ENCODE measurements at regions not wholly inside any gene's neighbourhood (a gene's known extent, or its start where the extent isn't known, plus 50 kb on each side); places are given as distances from the start of the nearest gene placed in this dataset.

GRCh38 chr3:130604806-130605205 lies 87.8 kb downstream of the COL6A6 start:
- TF ChIP-seq, protein P1, sequence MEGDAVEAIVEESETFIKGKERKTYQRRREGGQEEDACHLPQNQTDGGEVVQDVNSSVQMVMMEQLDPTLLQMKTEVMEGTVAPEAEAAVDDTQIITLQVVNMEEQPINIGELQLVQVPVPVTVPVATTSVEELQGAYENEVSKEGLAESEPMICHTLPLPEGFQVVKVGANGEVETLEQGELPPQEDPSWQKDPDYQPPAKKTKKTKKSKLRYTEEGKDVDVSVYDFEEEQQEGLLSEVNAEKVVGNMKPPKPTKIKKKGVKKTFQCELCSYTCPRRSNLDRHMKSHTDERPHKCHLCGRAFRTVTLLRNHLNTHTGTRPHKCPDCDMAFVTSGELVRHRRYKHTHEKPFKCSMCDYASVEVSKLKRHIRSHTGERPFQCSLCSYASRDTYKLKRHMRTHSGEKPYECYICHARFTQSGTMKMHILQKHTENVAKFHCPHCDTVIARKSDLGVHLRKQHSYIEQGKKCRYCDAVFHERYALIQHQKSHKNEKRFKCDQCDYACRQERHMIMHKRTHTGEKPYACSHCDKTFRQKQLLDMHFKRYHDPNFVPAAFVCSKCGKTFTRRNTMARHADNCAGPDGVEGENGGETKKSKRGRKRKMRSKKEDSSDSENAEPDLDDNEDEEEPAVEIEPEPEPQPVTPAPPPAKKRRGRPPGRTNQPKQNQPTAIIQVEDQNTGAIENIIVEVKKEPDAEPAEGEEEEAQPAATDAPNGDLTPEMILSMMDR (IDR thresholded peaks at IDR 0.05; ENCODE audit: insufficient read depth, low read depth, low read length) = no peak
- TF ChIP-seq EZH2 (IDR thresholded peaks at IDR 0.05; ENCODE audit: insufficient read depth, low read length) = no peak

Measured in astrocyte (in vitro differentiated cells and primary cell).